Nucleus accumbens (tissue), 56 donors: ENCODE measurements at regions not wholly inside any gene's neighbourhood (a gene's known extent, or its start where the extent isn't known, plus 50 kb on each side); places are given as distances from the start of the nearest gene placed in this dataset.

Experiments
- DNase-seq, 56 donors: peaks; one replicate each; lab custom pipeline; 2025; lab: John Stamatoyannopoulos, UW

GRCh38 chr2:235244255-235245220 lies 249.3 kb upstream of the AGAP1 start:
- no peak for DNase-seq

GRCh38 chr2:235247001-235247400 lies 246.8 kb upstream of the AGAP1 start:
- no peak for DNase-seq

GRCh38 chr2:235255693-235256092 lies 238.2 kb upstream of the AGAP1 start:
- DNase-seq, result no peak

- no peak for DNase-seq
These were observed 236.3 kb upstream of the AGAP1 start for GRCh38 chr2:235257590-235257989.

GRCh38 chr2:235262750-235263149 lies 231.1 kb upstream of the AGAP1 start:
- peak in 1 of 56 donors; percentile 15 for DNase-seq

- DNase-seq, result peak in 53 of 56 donors; percentile 27 to 95 (median 74)
These were observed 230.4 kb upstream of the AGAP1 start for GRCh38 chr2:235263205-235264120.

- DNase-seq, result no peak
These were observed 229.7 kb upstream of the AGAP1 start for GRCh38 chr2:235264121-235264493.

- DNase-seq, result no peak
These were observed 229.3 kb upstream of the AGAP1 start for GRCh38 chr2:235264512-235264911.

- no peak for DNase-seq
These were observed 228.4 kb upstream of the AGAP1 start for GRCh38 chr2:235265348-235265965.

- no peak for DNase-seq
These were observed 226.6 kb upstream of the AGAP1 start for GRCh38 chr2:235267251-235267650.

- DNase-seq, result no peak
These were observed 225.3 kb upstream of the AGAP1 start for GRCh38 chr2:235268535-235268934.

- DNase-seq, result no peak
These were observed 223.6 kb upstream of the AGAP1 start for GRCh38 chr2:235270291-235270690.

GRCh38 chr2:235270956-235271355 lies 222.9 kb upstream of the AGAP1 start:
- no peak for DNase-seq

- no peak for DNase-seq
These were observed 221.9 kb upstream of the AGAP1 start for GRCh38 chr2:235271936-235272335.

- no peak for DNase-seq
These were observed 219.8 kb upstream of the AGAP1 start for GRCh38 chr2:235274023-235274422.

- no peak for DNase-seq
These were observed 216.4 kb upstream of the AGAP1 start for GRCh38 chr2:235277485-235277884.

GRCh38 chr2:235278771-235279355 lies 215.0 kb upstream of the AGAP1 start:
- DNase-seq, result no peak

GRCh38 chr2:235279965-235280364 lies 213.9 kb upstream of the AGAP1 start:
- no peak for DNase-seq

GRCh38 chr2:235283246-235283645 lies 210.6 kb upstream of the AGAP1 start:
- no peak for DNase-seq

- DNase-seq, result no peak
These were observed 207.0 kb upstream of the AGAP1 start for GRCh38 chr2:235286622-235287374.
